HEK293 (cell line): ENCODE measurements at regions not wholly inside any gene's neighbourhood (a gene's known extent, or its start where the extent isn't known, plus 50 kb on each side); places are given as distances from the start of the nearest gene placed in this dataset.
"Not testable (repeated sequence)": the region's sequence is repeated elsewhere in the genome, so short reads cannot be mapped to it uniquely, and the experiment has no call there.

ENCODE experiments used
- SETDB1 ChIP-seq: IDR thresholded peaks from one replicate; pipeline ENCODE4 v1.6.1; 2017; ENCODE audit warnings: mild to moderate bottlenecking, low read length, moderate library complexity, mixed read lengths; ENCODE audit not compliant: insufficient read length
- ZNF501 ChIP-seq: fragments of 450-650 bp; formaldehyde crosslinking; IDR thresholded peaks from 2 replicates; pipeline ENCODE4 v1.5.1; 2016; ENCODE audit warnings: missing biosample characterization, missing genetic modification characterization

- TF ChIP-seq ZNF501 (tag by site-specific recombination); SETDB1: not testable (repeated sequence)
These were observed 1094.1 kb downstream of the RPIA start for GRCh38 chr2:89785528-89785927.
